ENCODE measurements at regions not wholly inside any gene's neighbourhood (a gene's known extent, or its start where the extent isn't known, plus 50 kb on each side); places are given as distances from the start of the nearest gene placed in this dataset.
A peak's percentile ranks its signal among the peaks of the same experiment; 100 is the strongest.

GRCh38 chr5:126348855-126349635 lies 74.2 kb upstream of the GRAMD2B start:
- no peak for ATAC-seq

GRCh38 chr5:126351153-126351552 lies 72.1 kb upstream of the GRAMD2B start:
- Histone ChIP-seq H3K27ac (no peak overlapping the region), H3K4me3 (no peak overlapping the region), H3K4me1 (peaks cover 0 to 7% of the 10 kb centered on the region in 2 donors), H3K27me3 (no peaks in the 10 kb centered on the region), H3K36me3 (no peaks in the 10 kb centered on the region), H3K9me3 (no peaks in the 10 kb centered on the region)
- TF ChIP-seq CTCF (IDR thresholded peaks at IDR 0.05 in 4 of 5, conservative IDR thresholded peaks at IDR 0.05 in 1 of 5), result no peak
- TF ChIP-seq POLR2A (IDR thresholded peaks at IDR 0.05), result no peak
- no peak for ATAC-seq
- in situ Hi-C loops (cut with MboI; ENCODE audit: low sequenced_read_pairs in 4 of 4) (loop anchor here in 2 of 4 donors (5.0 kb wide), 1 partner anchor 186 kb away; no protein-coding TSS in a partner anchor), intact Hi-C loops (cut with DNase I; ENCODE audit: low total_unique reads) (no loop called here)
- no peak for DNase-seq

More at GRCh38 chr5:126348855-126349635, 74.2 kb upstream of the GRAMD2B start:
- H3K4me1 ChIP-seq, result peaks cover 0 to under 1% of the 10 kb centered on the region in 2 donors
- TF ChIP-seq CTCF (IDR thresholded peaks at IDR 0.05 in 4 of 5, conservative IDR thresholded peaks at IDR 0.05 in 1 of 5) (no peak), POLR2A (IDR thresholded peaks at IDR 0.05) (no peak)
- in situ Hi-C loops (cut with MboI; ENCODE audit: low sequenced_read_pairs in 4 of 4) (no loop called here), intact Hi-C loops (cut with DNase I; ENCODE audit: low total_unique reads) (no loop called here)
- no peak for DNase-seq
- H3K36me3 ChIP-seq, result no peaks in the 10 kb centered on the region
- H3K27ac ChIP-seq, result no peak overlapping the region
- H3K9me3 ChIP-seq, result no peaks in the 10 kb centered on the region
- no peak overlapping the region for H3K4me3 ChIP-seq
- no peaks in the 10 kb centered on the region for H3K27me3 ChIP-seq

DNA sequence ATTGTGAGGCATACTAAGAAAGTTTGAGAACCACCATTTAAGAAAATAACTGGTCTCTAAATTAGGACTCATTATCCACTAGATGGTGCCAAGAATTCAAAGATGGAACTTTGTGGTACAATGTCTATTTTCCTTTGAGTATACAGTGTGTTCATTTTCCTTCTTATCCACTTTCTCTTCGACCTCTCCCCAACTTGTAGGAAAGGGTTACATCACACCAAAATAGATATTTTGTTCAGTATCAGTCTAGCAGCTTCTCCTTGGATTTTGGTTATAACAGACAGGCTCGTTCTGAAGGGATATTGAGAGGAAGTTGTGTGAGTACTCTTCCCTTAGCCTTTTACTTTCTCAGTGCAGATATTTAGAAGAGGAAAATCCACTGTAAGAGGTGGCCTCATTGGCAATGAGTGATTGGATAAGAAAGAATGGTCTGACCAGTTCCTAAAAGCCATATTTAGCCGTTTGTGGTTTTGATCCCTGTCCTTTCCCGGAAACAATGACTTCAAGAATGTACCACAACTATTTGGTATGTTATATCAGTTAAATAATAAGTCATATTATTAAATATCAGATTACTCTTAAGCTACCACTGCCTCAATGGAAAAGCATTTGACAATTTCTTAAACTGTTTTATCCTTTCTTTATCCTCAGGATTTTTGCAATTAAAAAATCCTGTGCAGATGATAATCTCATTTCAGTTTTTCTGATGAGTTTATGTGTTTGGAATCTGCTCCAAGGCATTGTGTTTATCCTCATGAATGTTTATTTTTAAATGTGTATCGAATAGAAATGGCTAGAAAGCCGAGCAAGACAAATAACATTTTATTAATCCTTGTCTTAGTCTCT lies 69.0 kb upstream of the GRAMD2B start:
- no peaks in the 10 kb centered on the region for H3K36me3 ChIP-seq
- H3K27ac ChIP-seq, result peak overlapping the region in 3 of 4 donors; percentile 14 to 36 (median 20)
- peak; percentile 25 to 58 (median 55) for TF ChIP-seq CTCF (IDR thresholded peaks at IDR 0.05 in 4 of 5, conservative IDR thresholded peaks at IDR 0.05 in 1 of 5)
- no peak for TF ChIP-seq POLR2A (IDR thresholded peaks at IDR 0.05)
- DNase-seq, result no peak
- intact Hi-C loops (cut with DNase I; ENCODE audit: low total_unique reads), result loop anchor here (1.0 to 2.0 kb wide), 2 partner anchors 139 to 185 kb away; no protein-coding TSS in a partner anchor
- no peaks in the 10 kb centered on the region for H3K27me3 ChIP-seq
- no peaks in the 10 kb centered on the region for H3K9me3 ChIP-seq
- ATAC-seq, result peak; percentile 88 to 93
- peaks cover 0 to 7% of the 10 kb centered on the region in 2 donors for H3K4me1 ChIP-seq
- H3K4me3 ChIP-seq, result peak overlapping the region in 2 of 4 donors; percentile 8 to 22
- in situ Hi-C loops (cut with MboI; ENCODE audit: low sequenced_read_pairs in 4 of 4), result loop anchor here in 2 of 4 donors (5.0 kb wide), 1 partner anchor 183 kb away; no protein-coding TSS in a partner anchor

DNA sequence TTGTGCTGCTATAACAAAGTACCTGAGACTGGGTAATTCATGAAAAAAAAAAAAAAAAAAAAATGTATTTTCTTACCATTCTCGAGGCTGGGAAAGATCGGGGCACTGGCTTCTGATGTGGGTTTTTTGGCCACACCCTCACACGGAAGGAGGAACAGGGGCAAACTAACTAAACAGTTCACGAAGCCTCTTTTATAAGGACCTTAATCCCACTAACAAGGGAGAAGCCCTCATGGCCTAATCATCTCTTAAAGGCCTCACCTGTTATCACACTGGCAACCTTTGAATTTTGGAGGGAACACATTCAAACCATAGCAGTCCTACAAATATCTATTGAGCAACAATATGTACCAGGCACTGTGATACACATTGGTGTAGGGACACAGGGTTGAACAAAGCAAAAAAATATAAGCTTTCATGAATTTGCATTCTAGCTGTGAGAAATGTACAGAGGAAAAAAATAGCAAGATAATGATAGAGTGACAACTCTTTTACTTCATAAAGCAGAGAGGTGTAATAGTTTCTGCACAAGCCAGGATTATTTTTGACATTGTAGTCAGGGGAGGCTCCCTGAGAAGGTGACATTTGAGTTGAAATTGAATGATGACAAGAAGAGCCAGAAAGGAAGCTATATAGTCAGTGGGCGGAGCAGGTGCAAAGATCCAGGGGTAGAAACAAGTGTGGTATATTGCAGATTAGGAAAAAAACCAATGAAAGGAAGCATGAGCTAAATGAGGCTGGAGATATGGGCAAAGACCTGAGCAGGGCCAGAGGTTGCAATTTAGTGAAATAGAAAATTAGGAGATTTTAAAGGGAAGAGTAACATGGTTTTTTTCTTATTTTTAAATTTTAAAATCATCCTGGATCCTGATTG lies 68.1 kb upstream of the GRAMD2B start:
- ATAC-seq (no peak), DNase-seq (no peak)
- no peaks in the 10 kb centered on the region for H3K27me3 ChIP-seq
- no peak for TF ChIP-seq POLR2A (IDR thresholded peaks at IDR 0.05)
- TF ChIP-seq CTCF (IDR thresholded peaks at IDR 0.05 in 4 of 5, conservative IDR thresholded peaks at IDR 0.05 in 1 of 5), result no peak
- no peak overlapping the region for H3K4me3 ChIP-seq
- H3K9me3 ChIP-seq, result no peaks in the 10 kb centered on the region
- H3K36me3 ChIP-seq, result no peaks in the 10 kb centered on the region
- in situ Hi-C loops (cut with MboI; ENCODE audit: low sequenced_read_pairs in 4 of 4), result loop anchor here (5.0 kb wide), 1 partner anchor 182 kb away; no protein-coding TSS in a partner anchor
- no peak overlapping the region for H3K27ac ChIP-seq
- peaks cover 0 to 7% of the 10 kb centered on the region in 2 donors for H3K4me1 ChIP-seq
- intact Hi-C loops (cut with DNase I; ENCODE audit: low total_unique reads), result loop anchor here (1.0 to 2.0 kb wide), 2 partner anchors 138 to 184 kb away; no protein-coding TSS in a partner anchor

Measured in gastrocnemius medialis (tissue), 4 donors.